GM21381 (cell line): ENCODE measurements at regions not wholly inside any gene's neighbourhood (a gene's known extent, or its start where the extent isn't known, plus 50 kb on each side); places are given as distances from the start of the nearest gene placed in this dataset.

Experiments
- ATAC-seq: cut with Tn5 transposase; IDR thresholded peaks from one replicate; pipeline ENCODE4 v1.9.1; 2021; ENCODE audit warnings: mild to moderate bottlenecking, moderate library complexity; ENCODE audit not compliant: unreplicated experiment

DNA sequence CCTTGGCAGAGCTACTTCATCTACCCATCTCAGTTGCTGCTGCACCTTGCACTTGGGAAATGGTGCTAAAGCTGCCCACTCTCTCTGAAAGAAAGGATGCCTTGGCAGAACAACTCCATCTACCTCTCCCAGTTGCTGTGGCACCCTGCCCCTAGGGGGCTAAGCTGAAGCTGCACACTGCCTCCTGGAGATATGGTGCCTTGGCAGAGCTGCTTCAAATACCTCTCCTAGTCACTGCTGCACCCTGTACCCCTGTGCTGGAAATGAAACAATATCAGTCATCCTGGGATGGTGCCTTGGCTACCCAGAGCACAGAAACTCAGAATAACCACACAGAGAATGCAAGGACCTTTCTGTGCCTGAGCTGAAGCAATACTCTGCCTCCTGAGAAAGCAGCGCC, 615.8 kb downstream of the DIAPH3 start:
- ATAC-seq: no peak

DNA sequence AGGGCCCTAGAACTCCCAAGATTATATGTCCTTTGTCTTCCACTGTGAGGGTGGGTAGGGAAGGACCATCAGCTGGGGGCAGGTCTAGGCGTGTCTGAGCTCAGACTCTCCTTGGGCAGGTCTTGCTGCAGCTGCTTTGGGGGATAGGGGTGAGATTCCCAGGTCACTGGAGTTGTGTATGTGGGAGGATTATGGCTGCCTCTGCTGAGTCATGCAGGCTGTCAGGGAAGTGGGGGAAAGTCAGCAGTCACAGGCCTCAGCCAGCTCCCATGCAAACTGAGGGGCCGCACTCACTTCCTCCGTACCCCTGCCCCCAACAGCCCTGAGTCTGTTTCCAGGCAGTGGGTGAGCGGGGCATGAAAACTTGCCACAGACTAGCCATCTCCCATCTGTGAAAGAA, 600.8 kb downstream of the DIAPH3 start:
- no peak for ATAC-seq

DNA sequence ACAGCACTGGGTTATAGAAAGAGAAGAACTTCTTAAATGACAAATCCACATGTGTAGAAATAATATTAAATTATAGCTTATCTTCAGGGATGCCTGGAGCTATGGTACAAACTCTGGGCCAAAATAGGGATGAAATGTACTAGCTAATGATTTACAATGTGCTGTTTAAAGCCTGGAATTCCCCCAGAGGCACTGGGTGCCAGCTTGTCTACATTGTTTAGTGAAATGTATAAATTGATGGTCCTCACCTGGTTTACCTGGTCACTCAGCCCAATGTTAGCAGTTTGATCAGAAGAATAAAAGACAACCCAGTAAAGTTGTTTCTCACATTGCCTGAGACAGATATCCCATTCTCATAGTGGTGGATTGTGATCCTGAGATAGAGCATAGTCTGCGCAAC, 597.2 kb downstream of the DIAPH3 start:
- no peak for ATAC-seq

DNA sequence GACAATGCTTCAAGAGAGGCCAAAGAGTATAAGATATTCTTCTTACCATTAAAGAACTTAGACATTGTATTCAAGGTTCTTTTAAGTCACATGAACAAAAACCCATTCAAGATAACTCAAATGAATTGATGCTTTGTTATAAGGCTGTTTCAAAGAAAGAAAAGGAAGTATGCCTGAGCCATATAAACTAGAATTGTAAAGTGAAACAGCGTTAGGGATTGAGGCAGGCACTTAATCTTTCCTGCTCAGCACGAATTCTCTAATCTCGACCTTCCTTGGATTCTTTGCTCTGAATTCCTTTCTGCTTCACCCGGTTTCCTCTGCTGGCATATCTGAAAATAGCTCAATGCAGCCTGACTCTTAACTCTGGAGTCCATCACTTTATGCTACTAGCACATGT, 595.4 kb downstream of the DIAPH3 start:
- no peak for ATAC-seq

DNA sequence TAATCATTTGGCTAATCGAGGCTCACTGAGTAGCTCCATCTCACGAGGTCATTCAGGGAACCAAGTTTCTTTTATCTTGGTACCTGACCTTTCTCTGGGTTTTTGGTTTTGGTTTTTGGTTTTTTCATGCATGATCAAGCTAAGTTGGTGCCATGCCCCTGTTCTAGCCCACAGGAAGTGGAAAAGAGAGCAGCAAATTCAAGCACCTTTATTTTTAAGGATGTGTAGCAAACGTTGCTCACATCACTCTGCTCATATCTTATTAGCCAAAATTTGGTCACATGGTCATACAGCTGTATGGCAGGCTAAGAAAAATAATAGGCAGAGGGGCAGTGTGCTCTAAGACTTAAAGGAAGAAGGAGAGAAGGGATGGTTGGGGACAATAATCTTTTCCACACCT, 593.5 kb downstream of the DIAPH3 start:
- ATAC-seq: no peak

DNA sequence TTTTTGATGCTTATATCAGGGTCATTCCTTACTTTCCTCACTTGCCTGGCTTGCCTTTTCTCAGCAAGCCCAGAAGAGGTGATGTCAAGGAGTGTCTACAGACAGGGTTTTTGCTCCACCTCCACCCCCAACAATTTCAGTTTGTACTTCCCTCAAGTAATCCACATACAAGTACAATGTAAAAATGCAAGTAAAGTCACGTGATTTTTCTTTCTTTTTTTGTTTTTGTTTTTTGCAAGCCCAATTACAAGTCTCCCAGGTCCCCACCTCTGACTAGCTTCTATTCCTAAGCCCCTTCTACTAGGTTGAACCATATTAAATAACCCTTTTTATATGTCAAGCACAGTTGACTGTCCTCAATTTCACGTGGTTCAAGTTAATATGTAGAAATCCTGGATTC, 579.6 kb downstream of the DIAPH3 start:
- ATAC-seq: no peak

DNA sequence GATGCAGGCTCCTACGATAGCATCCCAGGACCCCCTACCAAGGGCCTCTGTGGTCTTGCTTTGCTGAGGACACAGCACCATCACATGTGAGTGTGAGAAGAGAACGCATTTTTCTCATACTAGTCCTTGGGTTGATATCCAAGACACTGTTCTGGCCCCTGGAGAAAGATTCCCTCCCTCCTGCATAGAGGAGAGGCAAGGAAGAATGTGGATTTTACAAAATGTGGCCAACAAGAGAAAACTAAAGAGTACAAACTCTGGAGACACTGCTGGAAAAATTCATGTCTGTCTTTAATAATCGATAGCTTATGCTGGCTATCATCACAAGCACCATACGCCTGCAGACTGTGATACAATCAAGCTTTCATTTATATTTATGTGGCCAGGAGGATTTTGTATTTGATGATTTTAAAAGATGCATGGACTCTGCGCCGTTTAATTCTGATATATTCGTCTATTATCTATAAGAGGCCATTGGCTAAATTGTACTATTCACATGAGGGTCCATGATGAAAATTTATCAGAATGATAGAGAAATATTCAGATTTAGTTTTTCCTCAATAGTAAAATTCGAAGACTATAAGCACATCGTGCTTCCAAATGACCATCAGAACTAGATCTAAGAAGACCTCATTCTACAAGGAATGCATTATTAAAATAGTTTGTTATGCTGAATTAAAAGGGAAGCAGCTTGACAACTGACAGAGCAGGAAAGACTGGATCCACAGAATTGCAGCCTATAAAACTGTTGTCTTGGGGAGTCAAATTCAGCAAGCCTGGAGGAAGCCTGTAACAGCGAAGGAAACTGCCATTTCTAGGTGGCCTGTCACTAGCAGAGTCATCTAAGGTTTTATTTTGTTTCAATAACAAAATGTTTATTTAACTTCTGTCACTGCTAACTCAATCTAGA, 578.7 kb downstream of the DIAPH3 start:
- ATAC-seq: no peak

DNA sequence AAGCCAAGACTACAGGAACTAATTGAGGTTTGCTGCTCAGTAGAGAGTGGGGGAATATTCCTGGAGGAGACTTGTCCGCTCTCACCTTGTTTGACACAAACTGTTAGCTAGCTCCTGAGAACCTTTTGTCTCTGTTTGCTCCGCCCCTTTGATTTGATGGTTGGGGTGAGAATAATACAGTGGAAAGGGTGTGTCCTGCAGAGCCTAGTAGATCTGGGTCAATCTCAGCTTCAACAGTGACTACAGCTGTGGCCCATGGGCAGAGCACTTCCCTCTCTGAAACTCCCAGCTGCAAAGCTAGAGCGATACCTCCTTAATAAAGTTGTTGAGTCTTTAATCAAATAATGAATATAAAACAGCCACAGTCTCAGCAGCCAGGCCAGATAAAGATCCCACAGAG, 576.7 kb downstream of the DIAPH3 start:
- ATAC-seq: no peak

DNA sequence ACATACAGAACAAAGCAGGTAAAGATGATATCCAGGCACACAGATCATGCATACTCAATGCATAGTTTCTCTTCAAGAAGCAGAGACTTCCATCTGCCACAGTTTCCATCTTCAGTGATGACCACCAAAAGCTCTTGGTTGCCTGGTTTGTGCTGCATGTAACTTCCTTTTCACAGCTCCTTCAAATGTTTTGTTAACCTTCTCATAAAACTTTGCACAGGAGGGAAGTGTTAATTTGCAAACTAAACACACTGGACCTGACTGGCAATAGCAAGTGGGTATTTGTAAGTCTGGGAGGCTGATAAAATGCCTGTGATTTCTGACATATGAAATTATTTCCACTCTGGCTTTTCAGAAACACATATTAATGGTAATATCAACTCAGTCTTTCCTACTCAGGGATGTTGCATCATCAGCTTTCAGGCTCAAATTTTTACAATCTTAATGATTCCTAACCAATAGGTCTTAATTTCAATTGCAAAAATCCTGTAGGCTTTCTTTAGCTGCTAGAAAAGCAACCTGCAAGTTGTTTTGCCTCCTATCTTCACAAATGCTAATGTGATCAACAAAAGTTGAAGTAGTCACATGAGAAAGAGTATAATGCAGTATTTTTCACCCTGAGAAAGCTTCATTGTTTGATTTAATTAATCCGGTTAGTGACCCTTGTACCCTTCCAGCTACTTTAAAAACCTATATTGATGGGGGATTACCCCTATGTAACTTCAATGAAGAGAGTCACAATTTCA, 575.6 kb downstream of the DIAPH3 start:
- no peak for ATAC-seq

DNA sequence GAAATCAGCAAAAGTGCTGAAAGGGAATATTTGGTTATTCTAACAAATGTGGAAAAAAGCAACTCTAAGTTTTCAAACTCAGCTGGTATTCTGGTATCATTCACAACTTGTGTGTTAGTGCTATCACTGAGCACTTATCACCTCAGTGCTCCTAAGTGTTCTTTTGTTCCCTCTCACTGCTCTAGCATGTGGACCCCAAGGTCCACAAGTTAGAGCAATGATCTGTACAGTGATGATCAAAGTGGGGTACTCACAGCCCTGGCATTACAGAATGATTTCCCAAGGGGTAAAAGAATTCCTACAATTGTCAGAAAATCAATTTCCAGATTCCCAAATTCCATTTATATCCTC, 575.0 kb downstream of the DIAPH3 start:
- no peak for ATAC-seq

DNA sequence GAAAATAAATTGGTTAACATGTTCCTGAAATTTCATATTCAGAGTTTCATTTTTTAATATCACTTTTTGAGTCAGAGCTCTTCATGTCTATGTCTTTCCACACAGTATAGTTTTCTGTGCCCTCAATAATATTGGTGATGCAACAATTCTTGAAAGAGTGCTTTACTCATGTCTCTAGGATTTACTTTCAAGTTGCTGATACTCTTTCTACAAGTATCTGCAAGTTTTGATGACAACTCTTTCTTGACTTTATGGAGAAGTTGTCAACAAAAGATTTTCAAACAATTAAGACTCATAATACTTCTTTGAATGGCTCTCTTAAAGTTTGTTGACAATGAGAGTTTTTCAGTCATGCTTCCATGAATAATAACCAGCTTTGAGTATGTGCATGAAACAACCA, 561.7 kb downstream of the DIAPH3 start:
- no peak for ATAC-seq

DNA sequence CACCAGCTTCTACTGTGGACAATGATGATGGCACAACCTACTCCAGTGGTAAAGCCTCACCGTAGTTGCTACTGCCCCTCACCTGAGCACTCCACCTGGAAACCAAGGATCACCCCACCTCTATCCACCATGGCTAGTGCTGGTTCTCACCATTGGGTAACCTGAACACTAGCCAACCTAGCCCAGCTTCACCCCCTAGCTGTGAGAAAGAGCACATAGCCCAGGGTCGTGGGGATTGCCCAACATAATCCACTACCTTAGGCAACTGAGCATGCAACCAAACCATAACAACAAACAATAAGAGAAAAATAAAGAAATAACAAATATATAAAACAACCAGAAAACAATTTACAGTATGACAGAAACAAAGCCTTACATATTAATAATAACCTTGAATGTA, 560.1 kb downstream of the DIAPH3 start:
- no peak for ATAC-seq

DNA sequence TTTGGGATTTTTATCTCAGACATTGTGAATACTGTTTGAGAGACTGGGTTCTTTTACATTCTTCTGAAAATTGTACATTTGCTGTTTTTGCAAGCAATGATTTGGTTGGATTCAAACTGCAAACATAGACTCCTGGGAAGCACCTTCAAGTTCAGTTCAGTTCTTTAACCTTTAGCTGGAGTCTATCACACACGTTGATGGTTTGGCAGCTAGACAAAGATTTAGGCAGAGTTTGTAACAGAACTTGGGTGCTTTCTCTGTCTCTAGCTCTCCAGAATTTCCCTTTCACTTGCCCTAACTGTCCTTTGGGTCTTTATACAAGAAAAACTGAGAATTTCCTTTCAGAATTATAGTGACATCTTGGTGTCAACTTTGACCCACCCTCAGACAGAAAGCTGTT, 556.6 kb downstream of the DIAPH3 start:
- no peak for ATAC-seq

DNA sequence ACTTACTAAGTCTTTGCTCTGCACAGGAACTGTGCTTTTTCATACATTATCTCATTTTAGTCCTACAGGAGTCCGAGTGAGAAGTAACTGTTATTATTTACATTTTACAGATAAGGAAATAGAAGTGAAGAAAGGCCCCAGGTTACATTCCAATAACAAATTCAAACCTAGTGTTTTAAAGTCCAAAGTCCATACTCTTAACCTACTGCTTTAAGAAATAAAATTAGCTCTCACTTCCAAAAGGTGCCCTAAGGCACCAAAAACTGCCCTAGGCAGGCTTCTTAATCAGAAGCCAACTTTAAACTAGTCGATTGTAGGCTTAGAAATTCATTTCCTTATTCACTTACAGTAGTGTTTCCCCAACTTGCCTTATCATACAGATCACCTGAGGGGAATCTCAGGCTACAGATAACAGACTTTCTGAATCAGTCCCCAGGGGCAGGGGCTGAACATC, 555.9 kb downstream of the DIAPH3 start:
- no peak for ATAC-seq

DNA sequence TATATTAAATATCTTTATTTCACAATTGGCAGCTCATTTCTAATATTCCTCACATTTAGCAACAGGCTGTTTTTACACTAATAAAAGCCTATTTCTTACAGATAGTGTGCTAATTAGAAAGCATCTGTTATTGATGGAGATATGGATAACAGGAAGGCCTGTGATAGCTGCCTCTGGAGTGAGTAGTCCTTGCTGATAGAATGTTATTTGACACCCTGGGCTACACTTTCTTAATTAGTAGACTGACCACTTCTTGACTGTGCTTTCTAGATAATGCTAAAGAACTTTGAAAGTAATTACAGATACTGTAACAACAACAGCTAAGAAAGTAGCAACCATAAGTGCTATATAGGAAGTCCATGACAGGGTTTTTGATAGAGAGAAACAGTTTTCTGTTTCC, 554.3 kb downstream of the DIAPH3 start:
- ATAC-seq: no peak
